Hindlimb muscle (tissue), 1 donor: ENCODE measurements at regions not wholly inside any gene's neighbourhood (a gene's known extent, or its start where the extent isn't known, plus 50 kb on each side); places are given as distances from the start of the nearest gene placed in this dataset.
A peak's percentile ranks its signal among the peaks of the same experiment; 100 is the strongest.

Source experiments
- DNase-seq: peaks from one replicate; pipeline ENCODE4 v3.0.0-alpha.2; 2013

DNA sequence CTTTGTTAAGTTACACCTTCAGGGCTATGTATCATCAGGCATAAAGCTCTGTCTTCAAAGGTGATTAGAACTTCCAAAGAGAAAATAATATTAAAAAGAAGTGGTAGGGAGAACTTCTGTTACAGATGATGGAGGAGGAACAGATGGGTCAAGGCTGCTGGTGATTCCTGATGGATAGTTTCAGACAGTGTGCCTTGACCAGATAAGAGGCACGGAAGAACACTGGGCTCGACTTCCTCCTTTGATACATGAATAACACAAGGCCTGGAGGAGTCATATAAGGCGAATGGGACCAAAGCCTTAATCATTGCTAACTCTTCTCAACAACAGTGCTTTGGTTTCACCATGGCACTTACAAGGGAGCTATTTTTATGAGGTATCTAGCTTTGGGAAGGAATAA, 128.1 kb upstream of the RXFP2 start:
- DNase-seq = no peak

DNA sequence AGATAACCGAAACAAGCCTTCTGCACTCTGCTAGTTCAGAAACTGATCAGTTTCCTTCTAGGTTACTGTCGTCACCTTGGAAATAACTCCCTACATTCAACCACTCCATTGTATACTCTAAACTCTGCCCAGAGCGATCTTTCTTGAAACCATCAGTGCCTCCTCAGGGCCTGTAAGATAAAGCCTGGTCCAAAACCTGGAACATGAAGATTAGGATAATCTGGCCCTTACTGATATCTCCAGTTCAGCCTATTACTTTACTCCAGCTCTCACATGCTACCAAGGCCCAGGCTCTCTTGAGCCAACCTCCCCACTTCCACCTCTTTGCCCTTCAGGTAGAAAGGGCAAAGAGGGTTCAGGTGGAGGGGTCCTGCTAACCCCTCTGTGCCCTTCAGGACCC, 125.3 kb upstream of the RXFP2 start:
- DNase-seq = no peak

DNA sequence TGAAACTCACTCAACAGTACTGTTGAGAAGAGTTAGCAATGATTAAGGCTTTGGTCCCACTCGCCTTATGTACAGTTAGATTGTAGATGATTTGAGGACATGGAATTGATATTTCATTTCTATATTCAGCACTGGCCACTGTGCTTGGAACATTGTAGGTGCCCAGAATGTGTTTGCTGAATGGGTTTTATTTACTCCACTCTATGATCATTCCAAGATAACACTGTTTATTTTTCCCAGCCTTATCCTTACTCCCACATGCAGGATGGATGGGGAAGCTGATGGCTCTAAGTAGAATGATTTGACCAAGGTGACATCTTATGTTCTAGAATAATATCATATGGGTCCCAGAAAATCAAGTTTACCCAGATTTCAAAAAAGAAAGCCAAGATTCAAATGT, 124.6 kb upstream of the RXFP2 start:
- no peak for DNase-seq

DNA sequence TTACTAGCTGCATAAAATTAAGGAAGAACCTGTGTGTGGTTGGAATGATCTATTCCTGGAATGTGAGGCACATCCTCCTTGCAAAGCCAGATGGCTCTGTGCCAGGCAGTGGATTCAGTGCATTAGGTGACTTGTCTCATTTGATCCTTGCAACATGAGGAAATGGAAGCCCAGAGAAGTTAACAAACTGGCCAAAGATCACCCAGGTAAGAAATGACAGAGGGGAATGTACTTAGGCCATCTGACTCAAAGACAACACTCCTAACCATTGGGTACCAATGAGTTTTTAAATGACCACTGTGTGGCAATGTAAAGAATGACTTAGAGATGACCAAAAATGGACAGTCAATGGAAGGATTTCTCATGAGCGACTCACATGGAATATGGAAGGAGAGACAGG, 114.2 kb upstream of the RXFP2 start:
- no peak for DNase-seq

DNA sequence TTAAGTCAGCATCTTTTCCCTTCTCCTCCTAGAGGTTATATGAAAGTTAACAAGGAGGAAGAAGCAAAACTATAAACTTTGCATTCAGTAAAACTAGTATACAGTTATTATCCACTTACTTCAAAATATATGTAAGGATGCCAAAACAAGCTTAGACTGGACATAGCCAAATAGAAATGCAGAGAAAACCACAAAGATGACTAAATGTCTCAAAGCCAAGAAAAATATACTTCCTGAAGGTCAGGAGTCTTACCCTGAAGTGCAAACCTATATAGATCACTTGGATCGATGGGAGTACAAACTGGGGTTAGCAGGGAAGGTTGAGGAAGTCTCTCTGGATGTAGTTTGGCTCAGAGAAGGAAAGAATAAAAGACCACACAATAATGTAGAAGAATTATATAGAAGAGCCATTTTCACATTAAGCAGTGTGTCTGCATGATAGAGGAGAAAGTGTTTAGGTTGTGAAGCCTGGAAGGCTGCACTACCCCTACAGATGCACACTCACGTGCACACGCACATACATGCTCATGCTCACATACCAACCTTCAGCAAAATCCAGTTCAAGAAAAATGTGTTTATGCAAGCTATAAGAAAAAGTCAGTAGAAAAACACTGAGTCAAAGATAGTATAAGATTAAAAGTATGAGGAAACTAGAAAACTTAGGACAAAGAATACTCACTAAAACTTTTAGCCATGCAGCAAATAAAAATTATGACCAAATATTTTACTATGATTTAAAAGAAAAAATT, 112.1 kb upstream of the RXFP2 start:
- no peak for DNase-seq

DNA sequence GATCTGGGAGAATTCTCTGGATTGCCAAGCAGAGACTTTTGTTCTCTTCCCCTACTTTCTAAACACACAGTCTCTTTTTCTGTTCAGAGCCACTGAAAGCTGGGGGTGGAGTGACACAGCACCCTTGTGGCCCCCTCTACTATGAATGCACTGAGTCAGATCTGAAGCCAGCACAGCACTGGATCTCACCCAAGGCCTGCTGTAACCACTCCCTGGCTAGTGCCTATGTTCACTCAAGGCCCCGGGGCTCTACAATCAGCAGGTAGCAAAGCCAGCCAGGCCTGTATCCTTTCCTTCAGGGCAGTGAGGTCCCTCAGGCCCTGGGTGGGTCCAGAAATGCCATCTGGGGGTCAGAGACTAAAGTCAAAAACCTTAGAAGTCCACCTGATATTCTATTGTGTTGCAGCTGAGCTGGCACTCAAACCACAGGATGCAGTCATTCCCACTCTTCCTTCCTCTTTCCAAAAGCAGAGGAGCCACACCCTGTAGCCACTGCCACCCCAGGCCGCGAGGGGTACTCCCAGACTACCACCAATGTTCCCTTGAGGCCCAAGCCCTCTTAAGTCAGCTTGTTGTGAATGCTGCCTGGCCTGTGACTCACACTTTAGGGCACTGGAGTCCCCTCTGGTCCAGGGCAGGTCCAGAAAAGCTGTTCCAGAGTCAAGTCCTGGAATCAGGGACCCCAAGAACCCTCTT, 110.1 kb upstream of the RXFP2 start:
- DNase-seq = no peak

DNA sequence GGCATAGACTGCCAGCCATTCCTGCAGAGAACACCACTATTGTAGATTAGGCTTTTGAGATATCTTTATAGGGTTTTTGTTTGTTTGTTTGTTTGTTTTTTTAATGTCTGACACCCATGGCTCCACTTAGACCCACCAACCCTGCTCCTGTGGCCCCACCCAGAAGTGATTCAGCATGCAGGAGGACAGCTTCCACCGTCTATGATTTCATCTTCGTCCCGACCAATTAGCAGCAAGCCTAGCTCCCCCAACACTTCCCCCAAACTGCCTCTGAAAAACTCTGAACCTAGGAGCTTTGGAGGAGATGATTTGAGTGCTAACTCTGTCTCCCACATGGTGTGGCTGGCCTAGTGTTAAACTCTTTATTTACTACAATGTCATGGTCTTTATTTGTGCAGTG, 108.3 kb upstream of the RXFP2 start:
- no peak for DNase-seq

DNA sequence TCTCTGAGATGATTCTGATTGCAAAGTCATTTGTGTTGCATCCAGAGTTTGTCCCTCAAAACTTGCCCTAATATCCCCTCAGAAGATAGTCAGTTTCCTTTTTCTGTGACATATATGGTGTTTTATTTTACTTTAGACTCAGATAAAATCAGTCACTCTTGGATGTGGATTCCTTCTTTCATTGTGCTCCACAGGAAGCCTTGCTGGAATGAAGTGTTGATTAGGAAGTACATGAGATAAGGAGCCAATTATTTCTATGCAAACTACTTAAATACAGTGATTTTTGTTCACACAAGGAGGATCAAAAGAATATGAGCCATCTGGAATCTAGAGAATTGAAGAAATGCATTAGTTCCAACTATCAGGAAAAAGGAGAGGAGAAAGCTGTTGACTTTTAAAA, 107.6 kb upstream of the RXFP2 start:
- DNase-seq = no peak

DNA sequence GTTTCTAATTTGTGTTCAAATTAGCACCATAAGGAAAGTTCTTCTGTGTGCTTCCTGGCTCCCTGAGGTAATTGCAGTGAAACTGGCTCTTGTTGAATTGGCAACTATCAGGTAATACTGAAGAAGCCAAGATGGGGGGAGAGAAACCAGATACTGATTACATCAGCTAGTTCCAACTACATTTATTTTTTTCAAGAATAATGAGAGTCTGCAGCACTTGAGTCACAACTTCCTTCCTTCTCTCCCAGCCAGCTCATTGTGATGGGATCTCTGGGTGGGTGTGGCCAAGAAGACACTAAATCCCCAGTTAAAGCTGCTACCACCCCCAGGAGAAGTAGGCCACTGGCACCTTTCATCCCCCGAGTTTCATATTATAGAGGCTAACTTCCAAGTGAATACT, 100.7 kb upstream of the RXFP2 start:
- DNase-seq = peak; percentile 17

DNA sequence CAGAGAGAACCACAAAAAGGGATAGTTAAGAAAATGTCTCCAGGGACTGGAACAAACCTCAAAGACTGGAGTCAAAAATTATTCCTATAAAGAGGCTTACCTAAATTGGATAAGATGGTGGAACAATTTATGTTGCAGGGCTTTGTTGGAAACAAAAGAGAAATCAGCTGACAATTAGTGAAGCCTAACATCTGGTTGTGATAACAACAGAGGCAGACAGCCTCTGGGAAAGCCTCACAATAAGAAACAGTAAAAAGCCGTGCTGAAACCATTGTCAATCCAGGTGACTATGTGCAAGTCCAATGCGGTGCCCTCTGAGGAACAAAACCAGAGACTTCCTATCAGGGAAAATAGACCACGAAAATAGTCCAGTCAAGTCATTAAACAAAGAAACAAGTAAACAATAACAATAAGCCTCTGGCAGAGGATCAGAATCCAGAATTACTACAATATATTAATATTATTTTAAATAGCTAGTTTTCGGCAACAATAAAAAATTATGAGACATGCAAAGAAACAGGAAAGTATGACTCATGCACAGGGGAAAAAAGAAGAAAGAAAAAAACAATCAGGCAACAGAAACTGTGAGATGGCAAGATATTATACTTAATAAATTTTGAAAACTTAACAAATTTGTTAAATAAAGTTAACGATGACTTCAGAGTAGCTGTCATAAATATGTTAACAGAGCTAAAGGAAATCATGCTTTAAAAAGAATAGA, 99.7 kb upstream of the RXFP2 start:
- no peak for DNase-seq

DNA sequence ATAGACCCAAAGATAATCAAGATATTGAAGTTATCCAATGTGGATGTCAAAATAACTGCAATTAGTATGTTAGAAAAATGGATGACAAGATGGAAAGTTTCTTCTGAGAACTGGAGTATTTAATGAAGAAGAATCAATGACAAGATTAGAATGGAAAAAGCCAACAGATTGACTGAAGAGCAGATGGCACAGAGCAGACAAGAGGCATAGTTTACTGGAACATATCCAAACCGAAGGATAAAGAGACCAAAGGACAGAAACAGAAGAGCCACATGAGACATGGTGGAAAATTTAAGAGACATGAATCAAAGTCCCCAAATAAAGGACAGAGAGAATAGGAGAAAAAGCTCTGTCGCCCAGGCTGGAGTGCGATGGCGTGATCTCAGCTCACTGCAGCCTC, 89.6 kb upstream of the RXFP2 start:
- DNase-seq = no peak

DNA sequence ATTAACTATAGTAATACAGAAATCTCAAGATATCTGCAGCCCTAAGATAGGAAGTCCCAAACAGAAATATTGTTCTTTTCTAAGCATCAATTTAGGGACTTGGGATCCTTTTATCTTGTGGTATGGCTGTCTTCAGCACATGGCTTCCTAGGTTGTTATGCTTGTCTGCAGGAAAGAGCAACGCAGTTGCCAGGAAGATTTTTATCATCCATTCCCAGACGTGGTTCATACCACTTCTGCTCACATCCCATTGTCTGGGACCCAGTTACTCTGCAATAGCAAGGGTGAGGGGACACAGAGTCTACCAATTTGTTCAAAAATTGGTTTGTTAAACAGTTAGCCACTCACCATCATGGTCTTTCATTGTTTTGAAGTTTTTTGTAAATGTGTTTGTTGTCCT, 85.6 kb upstream of the RXFP2 start:
- DNase-seq = no peak

DNA sequence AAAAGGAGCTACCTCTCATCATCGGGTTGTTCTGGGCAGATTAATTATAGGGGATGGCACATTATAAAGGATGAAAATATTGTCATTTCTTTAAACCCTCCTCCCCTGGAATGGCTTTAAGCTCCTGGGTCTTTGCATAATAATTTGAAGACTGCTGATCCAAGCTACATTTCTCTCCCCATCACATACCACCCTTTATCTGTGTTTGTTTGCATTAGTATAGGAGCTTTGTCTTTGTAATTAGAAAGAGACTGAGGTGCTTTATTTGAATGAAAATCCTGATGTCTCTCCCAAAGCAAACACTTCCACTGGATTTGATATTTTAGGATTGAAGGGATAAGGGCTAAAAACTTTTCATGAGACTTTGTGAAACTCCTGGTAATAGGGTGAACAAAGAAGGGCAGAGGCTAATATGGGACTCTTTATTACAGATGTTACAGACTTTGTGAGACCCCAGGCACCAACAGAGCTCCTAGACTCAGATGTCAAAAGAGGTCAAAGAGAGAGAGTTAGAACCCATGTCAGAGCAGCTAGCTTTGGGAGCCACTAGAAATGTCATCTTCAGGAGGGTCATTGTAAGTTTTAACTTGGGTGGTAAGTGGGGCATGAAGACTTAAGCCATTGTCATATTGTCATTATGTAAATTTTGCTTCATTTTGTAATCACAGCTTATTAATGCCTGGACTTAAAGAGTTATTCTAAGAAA, 75.3 kb upstream of the RXFP2 start:
- no peak for DNase-seq

DNA sequence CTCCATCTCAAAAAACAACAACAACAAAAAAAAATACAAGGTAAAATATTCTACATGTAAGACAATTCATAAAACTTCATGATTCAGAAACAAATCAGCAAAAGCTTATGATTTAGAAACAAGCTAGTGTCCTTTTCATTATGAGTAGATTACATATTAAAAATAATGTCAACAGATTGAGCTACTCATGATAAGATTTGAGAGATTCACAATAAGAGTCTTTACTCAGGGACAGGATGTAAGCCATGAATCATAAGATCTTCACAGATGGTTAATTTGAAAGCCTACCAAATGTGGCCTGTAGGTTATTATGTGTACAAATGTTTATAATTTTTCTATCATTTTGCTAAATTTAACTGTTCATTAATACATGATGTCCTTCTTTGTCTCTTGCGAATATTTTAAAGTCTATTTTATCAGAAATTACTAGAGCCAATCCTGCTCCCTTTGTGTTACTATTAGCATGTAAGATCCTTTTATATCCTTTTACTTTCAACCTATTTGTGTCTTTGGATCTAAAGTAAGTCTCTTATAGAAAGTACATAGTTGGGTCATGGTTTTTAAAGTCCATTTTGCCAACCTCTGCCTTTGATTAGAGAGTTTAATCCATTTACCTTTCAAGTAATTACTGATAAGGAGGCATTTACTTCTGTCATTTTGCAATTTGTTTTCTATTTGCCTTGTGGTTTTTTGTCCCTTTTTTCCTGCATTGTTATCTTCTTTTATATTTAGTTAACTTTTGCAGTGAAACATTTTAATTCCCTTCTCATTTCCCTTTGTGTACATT, 68.3 kb upstream of the RXFP2 start:
- no peak for DNase-seq

DNA sequence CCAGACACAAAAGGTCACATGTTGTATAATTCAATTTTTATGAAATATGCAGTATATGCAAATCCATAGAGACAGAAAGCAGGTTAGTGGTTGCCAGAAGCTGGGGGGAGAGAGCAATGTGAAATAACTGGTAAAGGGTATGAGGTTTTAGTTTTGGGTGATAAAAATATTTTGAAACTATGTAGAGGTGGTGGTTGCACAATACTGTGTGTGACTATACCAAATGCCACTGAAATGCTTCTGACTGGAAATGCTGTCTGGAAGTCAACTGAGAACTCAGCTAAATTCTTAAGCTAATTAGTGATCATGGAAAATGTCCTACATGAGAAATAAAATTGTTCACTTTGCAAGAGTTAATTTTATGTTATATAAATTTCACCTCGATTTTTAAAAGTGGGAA, 65.3 kb upstream of the RXFP2 start:
- no peak for DNase-seq

DNA sequence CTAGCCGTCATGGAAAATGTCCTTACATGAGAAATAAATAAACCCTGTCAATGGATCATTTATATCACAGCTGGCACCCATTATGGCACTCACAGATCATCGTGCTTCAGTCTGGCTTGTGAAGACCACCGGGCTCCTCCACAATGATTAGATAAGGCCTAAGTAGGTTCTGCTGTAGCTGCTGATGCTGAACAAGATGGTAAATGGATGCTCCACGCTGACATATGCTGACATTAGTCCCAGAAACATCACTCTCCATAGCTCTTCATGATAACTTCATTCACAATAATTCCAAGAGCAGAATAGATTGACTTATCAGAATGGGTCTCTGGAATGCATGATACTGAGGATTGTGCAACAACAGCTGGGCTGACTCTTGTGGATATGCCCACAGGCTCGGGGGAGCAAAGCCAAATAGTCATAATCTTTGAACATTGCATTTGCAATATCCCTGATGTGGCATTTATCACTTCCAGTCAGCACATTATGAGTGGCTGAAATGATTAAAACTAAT, 63.8 kb upstream of the RXFP2 start:
- no peak for DNase-seq

DNA sequence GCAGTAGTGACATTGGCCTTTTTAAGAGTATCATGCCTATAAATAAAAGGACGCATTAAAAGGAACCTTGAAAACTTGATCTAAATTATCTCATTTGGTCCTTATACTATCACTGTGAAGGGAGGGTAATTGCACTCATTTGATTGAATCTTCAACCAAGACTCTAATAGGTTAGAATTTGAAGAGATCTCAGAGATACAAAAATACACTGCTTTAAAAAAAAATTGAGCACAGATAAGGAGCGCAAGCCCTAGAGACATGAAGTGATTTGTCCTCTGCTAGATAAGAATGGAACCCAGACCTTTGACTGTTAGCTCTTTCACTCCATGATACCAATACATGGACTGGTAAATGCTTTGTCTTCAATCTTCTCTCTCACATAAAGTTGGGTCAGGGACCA, 58.2 kb upstream of the RXFP2 start:
- DNase-seq = no peak

DNA sequence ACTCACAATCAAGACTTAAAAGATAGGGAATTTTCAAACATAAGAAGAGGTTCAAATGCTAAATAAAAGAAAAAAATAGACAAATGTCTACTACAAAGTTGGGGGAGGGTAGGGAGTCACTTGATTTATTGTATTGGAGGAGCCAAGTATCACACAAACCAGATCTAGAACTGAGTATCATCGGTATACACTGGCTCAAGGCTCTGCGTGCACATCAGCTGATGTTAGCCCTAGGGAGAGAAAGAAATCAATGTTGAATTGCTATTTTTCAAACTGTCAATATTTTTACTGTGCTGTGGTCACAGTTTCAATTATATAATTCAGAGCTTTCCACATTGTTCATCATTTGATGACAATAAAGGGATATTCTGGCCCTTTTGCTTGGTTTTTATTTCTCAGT, 54.9 kb upstream of the RXFP2 start:
- DNase-seq = no peak

DNA sequence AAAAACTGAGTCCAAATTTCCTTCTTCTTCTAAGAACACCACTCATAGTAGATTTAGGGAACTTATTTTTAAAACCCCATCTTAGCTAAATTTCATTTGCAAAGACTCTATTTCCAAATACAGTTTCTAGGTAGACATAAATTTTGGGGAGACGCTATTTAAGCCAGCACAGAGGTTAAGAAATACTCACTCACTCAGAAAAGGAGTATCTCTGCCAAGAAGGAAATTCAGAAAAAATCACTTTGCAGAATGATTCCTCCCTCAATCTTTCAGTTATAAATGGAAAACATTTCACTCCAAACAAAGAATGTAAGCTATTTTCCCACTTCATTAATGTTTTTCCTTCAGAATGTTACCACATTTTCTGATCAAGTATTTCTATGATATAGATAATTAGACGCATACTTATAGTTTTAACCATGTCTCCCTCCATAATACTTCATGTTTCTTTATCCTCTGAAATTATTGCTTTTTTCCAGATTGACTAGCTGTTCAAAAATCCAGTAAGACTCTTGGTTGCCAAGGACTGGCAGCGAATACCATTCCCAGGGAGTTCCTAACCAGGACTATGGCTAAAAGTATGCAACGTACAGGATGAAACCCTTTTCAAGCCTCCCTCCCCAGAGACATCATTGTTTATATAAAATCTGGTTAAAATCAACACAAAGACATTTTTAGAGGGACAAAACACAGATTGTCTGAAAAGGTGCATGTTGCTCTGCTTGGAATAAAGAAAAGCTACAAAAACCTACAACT, 52.5 kb upstream of the RXFP2 start:
- DNase-seq = peak; percentile 15
